ENCODE measurements at regions not wholly inside any gene's neighbourhood (a gene's known extent, or its start where the extent isn't known, plus 50 kb on each side); places are given as distances from the start of the nearest gene placed in this dataset.

- no peak for DNase-seq (ENCODE audit: low spot score)
- intact Hi-C loops (cut with DNase I), result no loop called here
These were observed 825.6 kb downstream of the SLITRK6 start for GRCh38 chr13:84973661-84974060.

- intact Hi-C loops (cut with DNase I), result no loop called here
- DNase-seq (ENCODE audit: low spot score), result no peak
These were observed 826.3 kb downstream of the SLITRK6 start for GRCh38 chr13:84972907-84973306.

GRCh38 chr13:84962849-84963248, 836.4 kb downstream of the SLITRK6 start:
- DNase-seq (ENCODE audit: low spot score), result no peak

GRCh38 chr13:84962141-84962750, 837.0 kb downstream of the SLITRK6 start:
- intact Hi-C loops (cut with DNase I), result no loop called here
- DNase-seq (ENCODE audit: low spot score), result no peak

More at GRCh38 chr13:84962849-84963248, 836.4 kb downstream of the SLITRK6 start:
- intact Hi-C loops (cut with DNase I), result no loop called here

- no peak for DNase-seq (ENCODE audit: low spot score)
These were observed 838.2 kb downstream of the SLITRK6 start for GRCh38 chr13:84961023-84961422.

GRCh38 chr13:84959818-84960217, 839.4 kb downstream of the SLITRK6 start:
- intact Hi-C loops (cut with DNase I), result no loop called here
- DNase-seq (ENCODE audit: low spot score), result no peak

More at GRCh38 chr13:84961023-84961422, 838.2 kb downstream of the SLITRK6 start:
- intact Hi-C loops (cut with DNase I), result no loop called here

GRCh38 chr13:84954636-84955035, 844.6 kb downstream of the SLITRK6 start:
- intact Hi-C loops (cut with DNase I), result no loop called here
- no peak for DNase-seq (ENCODE audit: low spot score)

- intact Hi-C loops (cut with DNase I), result no loop called here
These were observed 848.1 kb downstream of the SLITRK6 start for GRCh38 chr13:84951128-84951527.

GRCh38 chr13:84946192-84946591, 853.0 kb downstream of the SLITRK6 start:
- DNase-seq (ENCODE audit: low spot score), result no peak
- intact Hi-C loops (cut with DNase I), result no loop called here

More at GRCh38 chr13:84951128-84951527, 848.1 kb downstream of the SLITRK6 start:
- no peak for DNase-seq (ENCODE audit: low spot score)

- intact Hi-C loops (cut with DNase I), result no loop called here
- no peak for DNase-seq (ENCODE audit: low spot score)
These were observed 858.4 kb downstream of the SLITRK6 start for GRCh38 chr13:84940798-84941197.

- DNase-seq (ENCODE audit: low spot score), result peak; percentile 69
- intact Hi-C loops (cut with DNase I), result no loop called here
These were observed 859.1 kb downstream of the SLITRK6 start for GRCh38 chr13:84940167-84940566.

GRCh38 chr13:84934911-84935310, 864.3 kb downstream of the SLITRK6 start:
- no peak for DNase-seq (ENCODE audit: low spot score)
- intact Hi-C loops (cut with DNase I), result no loop called here

GRCh38 chr13:84933797-84934196, 865.4 kb downstream of the SLITRK6 start:
- intact Hi-C loops (cut with DNase I), result no loop called here
- DNase-seq (ENCODE audit: low spot score), result no peak

- no peak for DNase-seq (ENCODE audit: low spot score)
- intact Hi-C loops (cut with DNase I), result no loop called here
These were observed 868.0 kb downstream of the SLITRK6 start for GRCh38 chr13:84931264-84931663.

- intact Hi-C loops (cut with DNase I), result no loop called here
- DNase-seq (ENCODE audit: low spot score), result peak; percentile 75
These were observed 871.6 kb downstream of the SLITRK6 start for GRCh38 chr13:84927442-84928169.

GRCh38 chr13:84925443-84925842, 873.8 kb downstream of the SLITRK6 start:
- no peak for DNase-seq (ENCODE audit: low spot score)
- intact Hi-C loops (cut with DNase I), result no loop called here

GRCh38 chr13:84923831-84924230, 875.4 kb downstream of the SLITRK6 start:
- intact Hi-C loops (cut with DNase I), result no loop called here
- no peak for DNase-seq (ENCODE audit: low spot score)

GRCh38 chr13:84917252-84917878, 881.9 kb downstream of the SLITRK6 start:
- no peak for DNase-seq (ENCODE audit: low spot score)
- intact Hi-C loops (cut with DNase I), result no loop called here

GRCh38 chr13:84912720-84913119, 886.5 kb downstream of the SLITRK6 start:
- no peak for DNase-seq (ENCODE audit: low spot score)
- intact Hi-C loops (cut with DNase I), result no loop called here

GRCh38 chr13:84910423-84910822, 888.8 kb downstream of the SLITRK6 start:
- intact Hi-C loops (cut with DNase I), result no loop called here
- DNase-seq (ENCODE audit: low spot score), result no peak

- intact Hi-C loops (cut with DNase I), result no loop called here
- no peak for DNase-seq (ENCODE audit: low spot score)
These were observed 895.8 kb downstream of the SLITRK6 start for GRCh38 chr13:84903391-84903790.

Data from posterior vena cava (tissue), 2 donors.